Anterior cingulate cortex (tissue), 58 donors: ENCODE measurements at regions not wholly inside any gene's neighbourhood (a gene's known extent, or its start where the extent isn't known, plus 50 kb on each side); places are given as distances from the start of the nearest gene placed in this dataset.

Experiments used
- DNase-seq, 58 donors: peaks; one replicate each; lab custom pipeline; 2025; lab: John Stamatoyannopoulos, UW

DNA sequence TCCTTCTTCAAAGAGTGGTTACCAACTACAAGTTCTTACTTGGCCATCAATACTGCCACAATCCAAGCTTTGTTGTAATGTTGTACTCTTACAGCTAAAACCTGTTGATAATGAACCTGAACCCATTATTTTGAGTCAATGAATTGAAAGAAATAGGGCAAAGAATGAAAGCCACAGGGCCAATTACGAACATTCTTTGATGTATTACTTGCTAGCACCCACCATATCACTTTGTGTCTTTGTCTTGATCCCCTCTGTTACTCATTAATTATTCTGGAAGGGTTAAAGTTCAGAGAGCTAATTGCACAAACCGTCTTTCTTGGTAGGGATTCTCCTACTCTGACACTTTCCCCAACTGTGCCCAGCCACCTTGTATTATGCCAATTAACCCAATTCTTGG is 53.2 kb upstream of the TFEC start:
- DNase-seq, result no peak

DNA sequence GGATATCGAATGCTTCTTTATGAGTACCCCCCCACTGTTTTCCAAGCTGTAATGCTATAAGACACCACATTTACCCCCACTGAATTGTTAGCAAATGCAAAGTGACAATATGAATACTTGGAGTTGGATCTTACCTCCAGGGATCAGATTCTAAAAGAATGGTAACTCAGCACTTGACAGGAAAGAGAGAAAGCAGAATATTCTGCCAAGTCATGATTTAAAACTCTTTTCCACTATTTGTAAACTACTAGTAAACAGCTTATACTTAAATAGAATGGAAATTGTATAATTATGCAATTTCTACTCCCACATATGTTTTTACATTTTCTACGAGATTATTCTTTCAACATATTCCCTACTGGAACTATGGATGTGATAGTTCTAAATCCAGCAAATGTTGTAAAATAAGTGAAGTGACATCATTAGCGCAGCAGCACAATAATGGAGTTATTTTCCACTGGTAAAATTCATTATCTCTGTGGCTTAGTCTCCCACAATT is 56.0 kb upstream of the TFEC start:
- no peak for DNase-seq

GRCh38 chr7:116087291-116087690 is 56.7 kb upstream of the TFEC start:
- no peak for DNase-seq

DNA sequence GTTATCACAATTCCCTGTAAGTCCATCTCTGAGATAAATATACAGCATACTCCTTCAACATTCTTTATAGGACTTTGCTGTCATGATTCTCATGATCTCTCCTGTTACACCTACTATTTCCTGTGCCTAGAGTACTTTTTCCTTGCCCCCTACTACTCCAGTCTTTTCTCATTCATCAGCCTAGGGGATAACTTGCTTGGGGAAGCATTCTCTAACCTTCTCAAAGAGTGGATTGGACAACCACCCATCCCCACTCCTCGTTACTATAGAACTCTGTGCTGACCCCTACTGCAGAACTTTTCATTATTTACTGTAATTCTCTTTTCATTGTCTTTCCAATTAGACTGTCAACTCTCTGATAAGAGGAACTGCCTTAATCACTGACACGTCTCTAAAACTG is 57.4 kb upstream of the TFEC start:
- no peak for DNase-seq

GRCh38 chr7:116089293-116089692 is 58.7 kb upstream of the TFEC start:
- DNase-seq, result no peak

GRCh38 chr7:116093516-116094301 is 63.1 kb upstream of the TFEC start:
- DNase-seq, result no peak

DNA sequence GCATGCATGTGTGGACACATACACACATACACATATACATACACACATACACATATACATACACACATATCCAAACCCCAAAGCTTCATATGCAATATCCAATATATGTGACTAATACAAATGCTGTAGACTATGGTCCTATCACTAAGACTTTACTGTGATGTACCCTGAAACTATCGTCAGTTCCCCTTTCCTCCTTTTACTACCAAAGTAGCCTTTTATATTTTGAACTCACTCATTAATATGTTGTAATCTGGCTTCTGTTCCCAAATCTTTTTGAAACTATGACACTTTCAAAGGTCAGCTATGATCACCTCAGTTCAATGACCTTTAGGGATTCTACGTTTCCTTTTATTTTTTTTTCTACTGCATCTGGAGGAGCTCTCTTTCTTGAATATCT is 64.8 kb upstream of the TFEC start:
- DNase-seq, result no peak

DNA sequence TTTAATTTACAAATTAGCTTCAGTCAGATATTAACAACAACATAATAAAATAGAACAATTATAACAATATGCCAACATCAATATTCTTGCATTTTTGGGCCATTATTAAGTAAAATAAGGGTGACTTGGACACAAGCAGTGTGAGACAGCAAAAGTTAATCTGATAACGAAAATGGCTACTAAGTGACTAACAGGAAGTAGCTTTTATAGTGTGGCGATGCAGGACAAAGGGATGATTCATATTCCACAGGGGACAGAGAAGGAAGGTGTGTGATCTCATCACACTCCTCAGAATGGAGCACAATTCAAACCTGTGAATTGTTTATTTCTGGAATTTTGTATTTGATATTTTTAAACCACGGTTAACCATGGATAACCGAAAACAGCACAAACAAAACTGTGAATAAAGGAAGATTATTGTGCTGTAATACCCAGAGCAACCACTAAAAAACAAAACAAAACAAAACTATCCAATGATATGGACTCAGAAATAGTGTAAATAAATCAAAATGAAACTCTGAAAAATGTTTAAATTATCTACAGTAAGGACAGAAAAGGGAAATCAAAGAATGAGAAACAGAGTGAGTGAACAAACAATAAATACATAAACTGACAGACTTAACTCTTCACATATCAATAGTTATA is 66.9 kb upstream of the TFEC start:
- no peak for DNase-seq

- no peak for DNase-seq
Measured at GRCh38 chr7:116098175-116098574, 67.6 kb upstream of the TFEC start.

- no peak for DNase-seq
Measured at GRCh38 chr7:116100626-116101025, 70.1 kb upstream of the TFEC start.

GRCh38 chr7:116101704-116102103 is 71.1 kb upstream of the TFEC start:
- DNase-seq, result no peak

DNA sequence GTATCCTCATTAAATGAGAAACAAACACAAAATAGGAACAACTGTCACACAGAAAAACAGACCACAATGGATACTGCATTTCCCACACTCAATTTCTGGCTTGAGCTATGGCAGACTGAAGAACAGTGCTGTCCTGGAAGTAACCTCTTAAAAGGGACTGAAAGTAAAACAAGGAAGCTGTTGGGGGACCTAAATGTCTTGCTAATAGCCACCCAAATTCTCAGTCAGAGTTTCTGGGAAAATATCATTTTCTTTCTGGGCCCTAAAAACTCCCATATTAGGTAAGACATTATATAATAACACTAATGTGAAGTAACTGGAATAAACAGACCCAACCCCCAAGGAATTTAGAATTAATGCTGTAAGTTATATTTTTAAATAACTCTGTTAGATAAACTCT is 80.9 kb upstream of the TFEC start:
- no peak for DNase-seq

DNA sequence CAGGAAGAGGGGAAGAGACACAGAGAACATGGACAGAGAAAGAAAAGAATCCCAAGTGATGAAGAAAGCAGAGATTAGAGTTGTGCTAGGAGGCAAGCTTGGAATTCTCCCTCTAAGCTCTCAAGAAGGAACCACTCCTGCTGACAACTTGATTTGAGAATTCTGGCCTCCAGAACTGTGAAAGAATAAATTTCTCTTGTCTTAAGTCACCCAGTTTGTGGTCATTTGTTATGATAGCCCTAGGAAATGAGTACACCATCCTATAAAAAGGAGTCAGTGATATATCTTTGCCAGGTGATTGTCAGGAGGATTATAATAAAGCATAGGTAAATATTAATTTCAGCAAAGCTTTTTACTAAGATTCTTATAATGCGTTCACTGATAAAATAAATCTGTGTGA is 82.7 kb upstream of the TFEC start:
- no peak for DNase-seq

DNA sequence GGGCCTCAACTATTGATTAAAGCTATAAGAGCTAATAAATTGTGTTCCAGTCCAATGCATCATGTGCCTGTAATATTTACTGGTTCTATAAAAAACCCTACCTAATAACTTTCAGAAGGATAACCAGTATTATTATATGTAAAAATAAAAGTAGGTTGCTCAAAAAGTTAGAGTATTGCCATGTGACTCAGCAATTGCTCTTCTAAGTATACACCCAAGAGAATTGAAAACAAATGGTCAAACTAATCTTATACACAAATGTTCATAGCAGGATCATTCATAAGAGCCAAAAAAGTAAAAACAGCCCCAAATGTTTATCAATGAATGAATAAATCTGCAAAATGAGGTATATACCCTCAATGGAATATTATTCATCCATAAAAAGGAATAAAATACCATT is 89.5 kb upstream of the TES start:
- DNase-seq, result no peak

GRCh38 chr7:116122972-116123595 is 87.3 kb upstream of the TES start:
- peak in 2 of 58 donors; percentile 0 to 14 for DNase-seq

DNA sequence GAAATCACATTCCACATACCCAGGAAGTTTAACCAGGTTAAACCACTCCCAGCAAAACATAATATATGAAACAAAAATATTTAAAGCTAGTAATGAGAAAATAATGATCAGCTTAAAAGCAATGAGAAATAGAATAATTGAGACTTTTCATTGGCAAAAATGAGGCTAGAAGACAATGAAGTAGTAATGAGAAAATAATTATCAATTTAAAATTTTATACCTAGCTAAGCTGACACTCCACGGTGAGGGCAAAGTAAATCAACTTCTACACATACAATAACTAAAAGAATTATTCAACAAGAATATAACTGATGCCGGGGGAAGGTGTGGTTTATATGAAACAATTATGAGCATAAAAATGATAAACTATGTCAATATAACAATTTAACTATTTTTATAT is 82.2 kb upstream of the TES start:
- DNase-seq, result no peak

- DNase-seq, result no peak
Measured at GRCh38 chr7:116135306-116135705, 75.0 kb upstream of the TES start.

- DNase-seq, result peak in 7 of 58 donors; percentile 0 to 54 (median 3)
Measured at GRCh38 chr7:116138202-116138801, 72.0 kb upstream of the TES start.

DNA sequence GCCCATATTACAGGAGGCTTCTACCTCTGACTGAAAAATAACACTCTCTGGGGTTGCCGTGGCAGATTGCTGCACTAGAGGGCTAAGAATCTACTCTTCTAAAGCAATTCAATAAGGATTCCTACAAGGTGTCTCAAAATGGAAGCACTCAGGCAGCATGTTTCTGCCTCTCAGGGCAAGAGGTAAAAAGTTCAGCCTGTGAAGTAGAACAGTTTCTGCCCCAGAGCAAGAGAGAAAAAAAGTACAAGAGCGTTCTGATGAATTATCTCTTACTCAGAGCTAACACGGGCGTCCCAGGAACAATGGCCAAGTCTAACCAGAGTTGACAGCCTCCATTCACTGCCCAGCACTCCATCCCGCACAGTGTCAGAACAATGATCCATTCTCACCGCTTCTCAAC is 71.3 kb upstream of the TES start:
- DNase-seq, result peak in 36 of 58 donors; percentile 1 to 77 (median 24)

DNA sequence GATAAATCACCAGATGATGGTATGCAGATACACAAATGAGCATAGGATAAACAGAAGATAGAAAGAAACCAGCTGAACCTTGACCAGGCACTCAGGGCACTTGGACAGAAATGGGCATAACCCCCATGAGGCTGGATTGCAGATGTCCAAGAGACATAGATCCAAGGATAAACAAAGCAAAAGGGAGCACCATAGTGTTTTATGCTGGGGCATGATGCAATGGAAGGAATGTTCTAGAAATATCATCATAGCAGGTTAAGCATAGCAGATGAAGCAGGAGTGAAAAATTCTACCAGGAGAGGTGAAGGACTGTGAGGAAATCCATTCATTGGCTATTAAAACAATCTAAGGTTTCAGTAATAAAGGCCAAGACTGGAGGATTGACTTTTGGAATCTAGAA is 70.5 kb upstream of the TES start:
- DNase-seq, result no peak

DNA sequence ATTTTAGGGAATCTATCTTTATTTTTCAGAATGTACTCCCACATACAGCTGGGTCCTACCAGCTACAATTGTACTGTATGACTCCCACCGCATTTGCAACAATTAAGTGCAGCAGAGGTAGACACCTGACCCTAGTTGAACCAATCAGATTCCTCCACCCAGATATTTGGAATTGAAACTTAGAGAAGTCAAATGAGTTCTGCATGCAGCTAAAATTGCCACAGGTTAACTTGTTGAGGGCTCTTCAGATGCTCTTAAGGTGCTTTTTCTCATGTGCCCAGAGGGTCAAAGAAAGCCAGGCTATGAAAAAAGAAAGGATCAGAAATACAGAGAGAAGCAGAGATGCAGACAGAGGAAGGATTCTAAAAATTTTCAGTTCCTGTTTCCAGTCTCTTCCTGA is 68.0 kb upstream of the TES start:
- no peak for DNase-seq
